ENCODE measurements at regions not wholly inside any gene's neighbourhood (a gene's known extent, or its start where the extent isn't known, plus 50 kb on each side); places are given as distances from the start of the nearest gene placed in this dataset.

- TF ChIP-seq, protein P1, sequence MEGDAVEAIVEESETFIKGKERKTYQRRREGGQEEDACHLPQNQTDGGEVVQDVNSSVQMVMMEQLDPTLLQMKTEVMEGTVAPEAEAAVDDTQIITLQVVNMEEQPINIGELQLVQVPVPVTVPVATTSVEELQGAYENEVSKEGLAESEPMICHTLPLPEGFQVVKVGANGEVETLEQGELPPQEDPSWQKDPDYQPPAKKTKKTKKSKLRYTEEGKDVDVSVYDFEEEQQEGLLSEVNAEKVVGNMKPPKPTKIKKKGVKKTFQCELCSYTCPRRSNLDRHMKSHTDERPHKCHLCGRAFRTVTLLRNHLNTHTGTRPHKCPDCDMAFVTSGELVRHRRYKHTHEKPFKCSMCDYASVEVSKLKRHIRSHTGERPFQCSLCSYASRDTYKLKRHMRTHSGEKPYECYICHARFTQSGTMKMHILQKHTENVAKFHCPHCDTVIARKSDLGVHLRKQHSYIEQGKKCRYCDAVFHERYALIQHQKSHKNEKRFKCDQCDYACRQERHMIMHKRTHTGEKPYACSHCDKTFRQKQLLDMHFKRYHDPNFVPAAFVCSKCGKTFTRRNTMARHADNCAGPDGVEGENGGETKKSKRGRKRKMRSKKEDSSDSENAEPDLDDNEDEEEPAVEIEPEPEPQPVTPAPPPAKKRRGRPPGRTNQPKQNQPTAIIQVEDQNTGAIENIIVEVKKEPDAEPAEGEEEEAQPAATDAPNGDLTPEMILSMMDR (IDR thresholded peaks at IDR 0.05; ENCODE audit: low read length) = no peak
- no peak for TF ChIP-seq EZH2phosphoT487 (IDR thresholded peaks at IDR 0.05; ENCODE audit: low read length)
Observed at GRCh38 chr2:3094999-3095958, 282.3 kb downstream of the EIPR1 start.

Data from MM.1S (cell line).